Neural cell (in vitro differentiated cells): ENCODE measurements at regions not wholly inside any gene's neighbourhood (a gene's known extent, or its start where the extent isn't known, plus 50 kb on each side); places are given as distances from the start of the nearest gene placed in this dataset.

ENCODE experiments used
- H2AFZ ChIP-seq: fragments of 200-600, 300-800 bp; sonication (generic), shearing (Covaris generic); 2 replicates; pipeline ENCODE4 v1.6.0; 2014; ENCODE audit warnings: low read depth, mild to moderate bottlenecking, antibody characterized with exemption, low read length, moderate library complexity
- H3F3A ChIP-seq: fragments of 200-600 bp; shearing (Covaris generic); 2 replicates; pipeline ENCODE4 v1.6.1; 2016; ENCODE audit warnings: mild to moderate bottlenecking, moderate library complexity, mixed read lengths, antibody characterized with exemption, low read length; ENCODE audit not compliant: insufficient read depth, poor library complexity, severe bottlenecking
- H3K27ac ChIP-seq: fragments of 200-600, 300-800 bp; sonication (generic), shearing (Covaris generic); 2 replicates; pipeline ENCODE4 v1.5.1; 2014; ENCODE audit warnings: mild to moderate bottlenecking, low read length, moderate library complexity
- H3K27me3 ChIP-seq: fragments of 300-800, 200-600 bp; sonication (generic), shearing (Covaris generic); 2 replicates; pipeline ENCODE4 v1.6.0; 2014; ENCODE audit warnings: mild to moderate bottlenecking, low read depth, low read length, moderate library complexity; ENCODE audit not compliant: insufficient read depth
- H3K36me3 ChIP-seq: fragments of 300-800, 200-600 bp; sonication (generic), shearing (Covaris generic); 2 replicates; pipeline ENCODE4 v1.5.1; 2014; ENCODE audit warnings: mild to moderate bottlenecking, antibody characterized with exemption, low read length, moderate library complexity; ENCODE audit not compliant: insufficient read depth
- H3K4me2 ChIP-seq: fragments of 300-800, 200-600 bp; sonication (generic), shearing (Covaris generic); 2 replicates; pipeline ENCODE4 v1.6.0; 2014; ENCODE audit warnings: mild to moderate bottlenecking, low read length
- H3K4me3 ChIP-seq: fragments of 300-800, 200-600 bp; sonication (generic), shearing (Covaris generic); 2 replicates; pipeline ENCODE4 v1.5.1; 2014; ENCODE audit warnings: mild to moderate bottlenecking, low read length, moderate library complexity
- H3K79me2 ChIP-seq: fragments of 200-600 bp; shearing (Covaris generic); replicated peaks from 2 replicates; pipeline ENCODE4 v1.6.0; 2014; ENCODE audit warnings: mild to moderate bottlenecking, low read length, moderate library complexity; ENCODE audit not compliant: insufficient read depth
- H3K9ac ChIP-seq: fragments of 300-800, 200-600 bp; sonication (generic), shearing (Covaris generic); 2 replicates; pipeline ENCODE4 v1.6.1; 2016; ENCODE audit warnings: mild to moderate bottlenecking, low read length, mixed read lengths
- H3K9me2 ChIP-seq: fragments of 200-600 bp; shearing (Covaris generic); 2 replicates; pipeline ENCODE4 v1.6.1; 2016; ENCODE audit warnings: mild to moderate bottlenecking, low read length, mixed read lengths; ENCODE audit not compliant: insufficient read depth
- H3K9me3 ChIP-seq: fragments of 200-600, 300-800 bp; sonication (generic), shearing (Covaris generic); 2 replicates; pipeline ENCODE4 v1.6.1; 2016; ENCODE audit warnings: mild to moderate bottlenecking, mixed run types, low read length, moderate library complexity, mixed read lengths
- H4K20me1 ChIP-seq: fragments of 200-600 bp; shearing (Covaris generic); 2 replicates; pipeline ENCODE4 v1.6.1; 2016; ENCODE audit warnings: mild to moderate bottlenecking, mixed run types; ENCODE audit not compliant: insufficient read depth
- CTCF ChIP-seq: fragments of 450-650 bp; IDR thresholded peaks from 2 replicates; pipeline ENCODE4 v1.5.1; 2014; ENCODE audit warnings: antibody characterized with exemption, mild to moderate bottlenecking, moderate library complexity; ENCODE audit not compliant: poor library complexity, severe bottlenecking
- EP300 ChIP-seq: fragments of 450-650 bp; conservative IDR thresholded peaks from 2 replicates; pipeline ENCODE4 v1.6.1; 2014; ENCODE audit warnings: antibody characterized with exemption, mild to moderate bottlenecking, moderate library complexity; ENCODE audit not compliant: poor library complexity, severe bottlenecking
- EZH2 ChIP-seq: fragments of 200-600, 300-800 bp; shearing (Covaris generic), sonication (generic); IDR thresholded peaks from 2 replicates; pipeline ENCODE4 v1.6.1; 2014; ENCODE audit warnings: antibody characterized with exemption, low read length, borderline replicate concordance, mild to moderate bottlenecking; ENCODE audit not compliant: insufficient read depth, poor library complexity, severe bottlenecking
- MXI1 ChIP-seq: fragments of 450-650 bp; conservative IDR thresholded peaks from 2 replicates; pipeline ENCODE4 v1.6.1; 2014; ENCODE audit warnings: antibody characterized with exemption, mild to moderate bottlenecking; ENCODE audit not compliant: poor library complexity, severe bottlenecking
- POLR2AphosphoS5 ChIP-seq: IDR thresholded peaks from 2 replicates; pipeline ENCODE4 v1.6.1; 2012
- RAD21 ChIP-seq: fragments of 450-650 bp; conservative IDR thresholded peaks from 2 replicates; pipeline ENCODE4 v1.6.1; 2014; ENCODE audit warnings: antibody characterized with exemption, mild to moderate bottlenecking, moderate library complexity
- REST ChIP-seq: IDR thresholded peaks from 2 replicates; pipeline ENCODE4 v1.6.1; 2012; ENCODE audit warnings: borderline replicate concordance
- SMC3 ChIP-seq: fragments of 450-650 bp; conservative IDR thresholded peaks from 2 replicates; pipeline ENCODE4 v1.6.1; 2014; ENCODE audit warnings: antibody characterized with exemption, mild to moderate bottlenecking, moderate library complexity; ENCODE audit not compliant: poor library complexity
- TAF1 ChIP-seq: IDR thresholded peaks from 2 replicates; pipeline ENCODE4 v1.6.1; 2012; ENCODE audit warnings: low read depth

DNA sequence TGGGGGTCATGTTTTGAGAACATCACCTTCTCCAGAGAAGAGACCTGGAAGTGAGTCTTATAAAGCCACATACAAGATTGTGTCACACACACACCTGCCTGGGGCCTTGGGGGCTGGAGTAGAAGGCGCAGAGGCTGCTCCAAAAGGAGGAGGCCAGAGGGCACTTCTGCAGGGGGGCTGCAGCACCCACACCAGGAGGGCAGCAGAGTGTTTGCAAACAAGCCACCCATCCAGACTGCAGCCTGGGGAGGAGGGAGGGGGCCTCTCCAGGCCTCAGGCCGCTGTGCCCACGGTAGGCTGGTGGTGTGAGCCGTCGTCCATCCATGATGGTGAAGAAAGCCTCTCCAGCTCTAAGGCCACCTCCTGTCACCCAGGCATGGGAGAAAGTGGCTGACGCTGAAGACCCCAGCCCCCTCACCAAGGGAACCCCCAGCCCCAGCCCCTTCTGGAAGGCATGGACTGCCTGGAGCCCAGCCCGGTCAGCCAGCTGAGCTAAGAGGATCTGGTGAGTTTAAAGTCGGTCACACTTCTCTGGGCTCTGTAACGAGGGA is 77.5 kb downstream of the FOXL3 start:
- H3K9ac ChIP-seq: no peak overlapping the region
- TF ChIP-seq EZH2: no peak
- no peak for TF ChIP-seq RAD21
- no peak for TF ChIP-seq MXI1
- TF ChIP-seq TAF1: no peak
- no peak for TF ChIP-seq EP300
- no peak for TF ChIP-seq SMC3
- TF ChIP-seq POLR2AphosphoS5: no peak
- TF ChIP-seq REST: no peak
- no peak for TF ChIP-seq CTCF
- H3K27me3 ChIP-seq: no peaks in the 10 kb centered on the region
- H3K4me2 ChIP-seq: no peak overlapping the region
- H3K79me2 ChIP-seq: no peaks in the 10 kb centered on the region
- H3K9me3 ChIP-seq: no peaks in the 10 kb centered on the region
- H3F3A ChIP-seq: no peaks in the 10 kb centered on the region
- H3K9me2 ChIP-seq: no peaks in the 10 kb centered on the region
- H2AFZ ChIP-seq: no peak overlapping the region
- H3K27ac ChIP-seq: no peak overlapping the region
- H3K4me3 ChIP-seq: no peak overlapping the region
- no peaks in the 10 kb centered on the region for H4K20me1 ChIP-seq
- H3K36me3 ChIP-seq: no peaks in the 10 kb centered on the region

DNA sequence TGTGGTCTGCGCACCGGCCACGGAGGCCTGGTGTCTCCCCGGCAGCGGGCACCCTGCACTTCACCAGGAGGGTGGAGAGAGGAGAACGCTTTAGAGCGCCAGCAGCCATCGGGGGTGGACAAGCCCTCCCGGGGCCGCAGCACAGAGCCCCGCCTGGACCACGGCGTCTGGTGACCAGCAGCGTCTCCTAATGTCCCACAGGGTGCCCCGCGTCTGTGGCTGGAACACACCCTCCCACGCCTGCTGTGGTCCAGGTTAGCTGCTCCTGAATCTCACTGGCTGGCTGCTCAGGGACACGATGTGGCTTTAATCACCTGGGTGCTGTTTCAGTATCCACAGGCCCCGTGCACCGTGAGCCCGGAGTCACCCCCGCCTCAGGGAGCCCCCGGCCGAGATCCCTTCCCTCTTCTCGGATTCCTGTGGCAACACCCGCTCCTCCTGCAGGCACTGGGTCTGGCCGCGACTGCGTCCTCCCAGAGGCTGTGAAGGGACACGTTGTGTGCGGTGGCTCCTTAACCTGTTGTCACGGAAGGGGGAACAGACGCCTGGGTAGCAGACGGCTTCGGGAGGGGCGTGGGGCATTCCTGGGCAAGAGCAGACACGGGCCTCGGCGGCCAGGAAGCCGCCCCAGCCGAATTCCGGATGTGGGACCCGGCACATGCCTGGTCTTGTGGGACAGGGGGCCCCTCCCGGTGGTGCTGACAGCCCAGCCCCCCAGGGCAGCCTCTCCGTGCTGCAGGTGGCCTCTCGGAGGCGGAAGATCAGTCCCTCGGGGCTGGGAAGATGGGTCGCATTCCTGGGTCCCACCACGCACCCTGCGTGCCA is 78.9 kb downstream of the FOXL3 start:
- no peak for TF ChIP-seq TAF1
- TF ChIP-seq CTCF: no peak
- no peak for TF ChIP-seq REST
- no peak for TF ChIP-seq POLR2AphosphoS5
- TF ChIP-seq EZH2: no peak
- no peak for TF ChIP-seq SMC3
- no peak for TF ChIP-seq MXI1
- TF ChIP-seq EP300: no peak
- TF ChIP-seq RAD21: no peak
- Histone ChIP-seq H3K27ac (no peak overlapping the region), H3K9me2 (no peaks in the 10 kb centered on the region), H3K9ac (no peak overlapping the region), H3K79me2 (no peaks in the 10 kb centered on the region), H2AFZ (no peak overlapping the region), H3K4me2 (no peak overlapping the region), H3K36me3 (no peaks in the 10 kb centered on the region), H3K4me3 (no peak overlapping the region), H3K9me3 (no peaks in the 10 kb centered on the region), H3K27me3 (no peaks in the 10 kb centered on the region), H4K20me1 (no peaks in the 10 kb centered on the region), H3F3A (no peaks in the 10 kb centered on the region)
